Spleen (tissue), 7 donors: ENCODE measurements at regions not wholly inside any gene's neighbourhood (a gene's known extent, or its start where the extent isn't known, plus 50 kb on each side); places are given as distances from the start of the nearest gene placed in this dataset.

Source experiments
- POLR2AphosphoS5 ChIP-seq, 3 donors: sonication (generic); formaldehyde crosslinking; IDR thresholded peaks; one replicate each; pipeline ENCODE4 v1.5.1; 2017; ENCODE audit warnings: antibody characterized with exemption in 3 of 3
- TF ChIP-seq, protein P1 (sequence below), 11 experiments: fragments of 200-600 bp in 7 of 11; fragments of 450-650 bp in 4 of 11; sonication (generic) in 4 of 11; IDR thresholded peaks in 8 of 11; conservative IDR thresholded peaks in 3 of 11; 1 replicate in 7 of 11; 2 replicates in 4 of 11; pipeline versions ENCODE4 v1.4.0 to v1.8.0; 2016 to 2021; ENCODE audit warnings: antibody characterized with exemption in 11 of 11, inconsistent platforms in 4 of 11, mild to moderate bottlenecking in 1 of 11
- donor health status: DM: no; HTN: no; CAD: no; lungs with moderate emphysema.
- donor health status: DM: no; HTN: no; CAD: no.
- donor health status: DM: no; HTN: no; CAD: no.

DNA sequence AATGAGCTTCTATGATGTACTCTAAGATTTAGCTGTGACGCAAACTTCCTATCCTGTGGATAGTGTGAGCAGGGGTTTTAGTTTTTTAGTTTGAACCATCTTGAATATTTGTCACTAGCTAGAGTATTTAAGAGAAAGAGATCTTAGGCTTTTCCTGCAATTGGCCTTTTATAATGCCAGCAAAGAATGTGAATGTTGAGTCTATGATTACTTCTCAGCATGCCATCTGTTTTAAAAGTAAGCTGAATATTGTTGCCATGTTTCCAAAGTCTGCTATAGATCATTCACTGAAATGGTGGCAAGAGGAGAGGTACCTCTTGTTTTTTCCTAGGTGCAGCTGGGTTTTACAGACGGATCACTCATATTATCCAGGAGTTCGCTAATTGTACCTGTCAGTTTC is 1783.6 kb upstream of the FLRT2 start:
- no peak for TF ChIP-seq POLR2AphosphoS5 (IDR thresholded peaks at IDR 0.05)
- TF ChIP-seq, protein P1, sequence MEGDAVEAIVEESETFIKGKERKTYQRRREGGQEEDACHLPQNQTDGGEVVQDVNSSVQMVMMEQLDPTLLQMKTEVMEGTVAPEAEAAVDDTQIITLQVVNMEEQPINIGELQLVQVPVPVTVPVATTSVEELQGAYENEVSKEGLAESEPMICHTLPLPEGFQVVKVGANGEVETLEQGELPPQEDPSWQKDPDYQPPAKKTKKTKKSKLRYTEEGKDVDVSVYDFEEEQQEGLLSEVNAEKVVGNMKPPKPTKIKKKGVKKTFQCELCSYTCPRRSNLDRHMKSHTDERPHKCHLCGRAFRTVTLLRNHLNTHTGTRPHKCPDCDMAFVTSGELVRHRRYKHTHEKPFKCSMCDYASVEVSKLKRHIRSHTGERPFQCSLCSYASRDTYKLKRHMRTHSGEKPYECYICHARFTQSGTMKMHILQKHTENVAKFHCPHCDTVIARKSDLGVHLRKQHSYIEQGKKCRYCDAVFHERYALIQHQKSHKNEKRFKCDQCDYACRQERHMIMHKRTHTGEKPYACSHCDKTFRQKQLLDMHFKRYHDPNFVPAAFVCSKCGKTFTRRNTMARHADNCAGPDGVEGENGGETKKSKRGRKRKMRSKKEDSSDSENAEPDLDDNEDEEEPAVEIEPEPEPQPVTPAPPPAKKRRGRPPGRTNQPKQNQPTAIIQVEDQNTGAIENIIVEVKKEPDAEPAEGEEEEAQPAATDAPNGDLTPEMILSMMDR (IDR thresholded peaks at IDR 0.05 in 8 of 11, conservative IDR thresholded peaks at IDR 0.05 in 3 of 11) = no peak
